ENCODE measurements at regions not wholly inside any gene's neighbourhood (a gene's known extent, or its start where the extent isn't known, plus 50 kb on each side); places are given as distances from the start of the nearest gene placed in this dataset.

DNA sequence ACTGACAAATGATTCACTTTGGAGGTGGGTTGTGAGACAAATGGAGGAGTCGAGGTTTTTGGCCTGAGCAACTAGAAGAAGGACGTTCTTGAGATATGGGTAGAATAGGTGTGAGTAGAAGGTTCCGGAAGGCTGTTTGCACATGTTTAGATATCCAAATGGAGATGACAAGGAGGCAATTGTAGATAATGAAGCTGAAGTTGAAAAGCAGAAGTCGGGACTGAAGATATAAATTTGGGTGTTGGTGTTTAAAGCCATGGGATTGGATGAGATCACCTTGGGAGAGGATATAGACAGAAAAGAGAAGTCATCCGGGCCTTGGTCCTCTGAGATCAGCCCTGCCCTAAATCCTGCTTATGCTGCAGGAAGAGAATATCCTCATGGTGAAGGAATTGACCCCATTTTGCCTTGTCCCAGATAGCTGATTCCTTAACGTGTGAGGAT lies 75.5 kb upstream of the CD44 start (continued):
- TF ChIP-seq, protein P1, sequence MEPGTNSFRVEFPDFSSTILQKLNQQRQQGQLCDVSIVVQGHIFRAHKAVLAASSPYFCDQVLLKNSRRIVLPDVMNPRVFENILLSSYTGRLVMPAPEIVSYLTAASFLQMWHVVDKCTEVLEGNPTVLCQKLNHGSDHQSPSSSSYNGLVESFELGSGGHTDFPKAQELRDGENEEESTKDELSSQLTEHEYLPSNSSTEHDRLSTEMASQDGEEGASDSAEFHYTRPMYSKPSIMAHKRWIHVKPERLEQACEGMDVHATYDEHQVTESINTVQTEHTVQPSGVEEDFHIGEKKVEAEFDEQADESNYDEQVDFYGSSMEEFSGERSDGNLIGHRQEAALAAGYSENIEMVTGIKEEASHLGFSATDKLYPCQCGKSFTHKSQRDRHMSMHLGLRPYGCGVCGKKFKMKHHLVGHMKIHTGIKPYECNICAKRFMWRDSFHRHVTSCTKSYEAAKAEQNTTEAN (CRISPR knock-in tag; IDR thresholded peaks at IDR 0.05) = no peak
- TF ChIP-seq, protein P2, sequence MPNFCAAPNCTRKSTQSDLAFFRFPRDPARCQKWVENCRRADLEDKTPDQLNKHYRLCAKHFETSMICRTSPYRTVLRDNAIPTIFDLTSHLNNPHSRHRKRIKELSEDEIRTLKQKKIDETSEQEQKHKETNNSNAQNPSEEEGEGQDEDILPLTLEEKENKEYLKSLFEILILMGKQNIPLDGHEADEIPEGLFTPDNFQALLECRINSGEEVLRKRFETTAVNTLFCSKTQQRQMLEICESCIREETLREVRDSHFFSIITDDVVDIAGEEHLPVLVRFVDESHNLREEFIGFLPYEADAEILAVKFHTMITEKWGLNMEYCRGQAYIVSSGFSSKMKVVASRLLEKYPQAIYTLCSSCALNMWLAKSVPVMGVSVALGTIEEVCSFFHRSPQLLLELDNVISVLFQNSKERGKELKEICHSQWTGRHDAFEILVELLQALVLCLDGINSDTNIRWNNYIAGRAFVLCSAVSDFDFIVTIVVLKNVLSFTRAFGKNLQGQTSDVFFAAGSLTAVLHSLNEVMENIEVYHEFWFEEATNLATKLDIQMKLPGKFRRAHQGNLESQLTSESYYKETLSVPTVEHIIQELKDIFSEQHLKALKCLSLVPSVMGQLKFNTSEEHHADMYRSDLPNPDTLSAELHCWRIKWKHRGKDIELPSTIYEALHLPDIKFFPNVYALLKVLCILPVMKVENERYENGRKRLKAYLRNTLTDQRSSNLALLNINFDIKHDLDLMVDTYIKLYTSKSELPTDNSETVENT (CRISPR knock-in tag; IDR thresholded peaks at IDR 0.05) = no peak
- TF ChIP-seq ZEB2 (IDR thresholded peaks at IDR 0.05) (peak; percentile 89), SIN3A (IDR thresholded peaks at IDR 0.05; ENCODE audit: borderline replicate concordance in 2 of 2, control insufficient read depth in 1 of 2, low read depth in 2 of 2, low read length in 2 of 2) (no peak), ZNF175 (CRISPR knock-in tag; IDR thresholded peaks at IDR 0.05; ENCODE audit: low read depth) (peak; percentile 74; the same call in 1 of the 2 replicates), HDAC3 (IDR thresholded peaks at IDR 0.05; ENCODE audit: borderline replicate concordance, partially characterized antibody) (no peak), FOS (IDR thresholded peaks at IDR 0.05; ENCODE audit: extremely low read depth, insufficient read length) (no peak), FOXA1 (IDR thresholded peaks at IDR 0.05; ENCODE audit: borderline replicate concordance) (no peak), HNRNPK (IDR thresholded peaks at IDR 0.05; ENCODE audit: low read depth, low read length, poor library complexity, severe bottlenecking) (no peak), ZFP36 (IDR thresholded peaks at IDR 0.05; ENCODE audit: low read depth, low read length, partially characterized antibody) (no peak), L3MBTL2 (IDR thresholded peaks at IDR 0.05) (peak; percentile 79), HNRNPH1 (optimal IDR thresholded peaks at IDR 0.05; ENCODE audit: low read depth, low read length) (no peak), ZNF699 (CRISPR knock-in tag; IDR thresholded peaks at IDR 0.05; ENCODE audit: insufficient replicate concordance) (no peak), NR2F6 (CRISPR knock-in tag; IDR thresholded peaks at IDR 0.05) (no peak), CBX8 (IDR thresholded peaks at IDR 0.05; ENCODE audit: borderline replicate concordance, extremely low read depth, low read depth, low read length, poor library complexity, severe bottlenecking) (no peak)
- TF ChIP-seq, protein P3, sequence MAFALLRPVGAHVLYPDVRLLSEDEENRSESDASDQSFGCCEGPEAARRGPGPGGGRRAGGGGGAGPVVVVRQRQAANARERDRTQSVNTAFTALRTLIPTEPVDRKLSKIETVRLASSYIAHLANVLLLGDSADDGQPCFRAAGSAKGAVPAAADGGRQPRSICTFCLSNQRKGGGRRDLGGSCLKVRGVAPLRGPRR (CRISPR knock-in tag; IDR thresholded peaks at IDR 0.05) = no peak
- TF ChIP-seq, protein P4, sequence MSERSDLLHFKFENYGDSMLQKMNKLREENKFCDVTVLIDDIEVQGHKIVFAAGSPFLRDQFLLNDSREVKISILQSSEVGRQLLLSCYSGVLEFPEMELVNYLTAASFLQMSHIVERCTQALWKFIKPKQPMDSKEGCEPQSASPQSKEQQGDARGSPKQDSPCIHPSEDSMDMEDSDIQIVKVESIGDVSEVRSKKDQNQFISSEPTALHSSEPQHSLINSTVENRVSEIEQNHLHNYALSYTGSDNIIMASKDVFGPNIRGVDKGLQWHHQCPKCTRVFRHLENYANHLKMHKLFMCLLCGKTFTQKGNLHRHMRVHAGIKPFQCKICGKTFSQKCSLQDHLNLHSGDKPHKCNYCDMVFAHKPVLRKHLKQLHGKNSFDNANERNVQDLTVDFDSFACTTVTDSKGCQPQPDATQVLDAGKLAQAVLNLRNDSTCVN (CRISPR knock-in tag; IDR thresholded peaks at IDR 0.05) = no peak
- TF ChIP-seq, protein P5, sequence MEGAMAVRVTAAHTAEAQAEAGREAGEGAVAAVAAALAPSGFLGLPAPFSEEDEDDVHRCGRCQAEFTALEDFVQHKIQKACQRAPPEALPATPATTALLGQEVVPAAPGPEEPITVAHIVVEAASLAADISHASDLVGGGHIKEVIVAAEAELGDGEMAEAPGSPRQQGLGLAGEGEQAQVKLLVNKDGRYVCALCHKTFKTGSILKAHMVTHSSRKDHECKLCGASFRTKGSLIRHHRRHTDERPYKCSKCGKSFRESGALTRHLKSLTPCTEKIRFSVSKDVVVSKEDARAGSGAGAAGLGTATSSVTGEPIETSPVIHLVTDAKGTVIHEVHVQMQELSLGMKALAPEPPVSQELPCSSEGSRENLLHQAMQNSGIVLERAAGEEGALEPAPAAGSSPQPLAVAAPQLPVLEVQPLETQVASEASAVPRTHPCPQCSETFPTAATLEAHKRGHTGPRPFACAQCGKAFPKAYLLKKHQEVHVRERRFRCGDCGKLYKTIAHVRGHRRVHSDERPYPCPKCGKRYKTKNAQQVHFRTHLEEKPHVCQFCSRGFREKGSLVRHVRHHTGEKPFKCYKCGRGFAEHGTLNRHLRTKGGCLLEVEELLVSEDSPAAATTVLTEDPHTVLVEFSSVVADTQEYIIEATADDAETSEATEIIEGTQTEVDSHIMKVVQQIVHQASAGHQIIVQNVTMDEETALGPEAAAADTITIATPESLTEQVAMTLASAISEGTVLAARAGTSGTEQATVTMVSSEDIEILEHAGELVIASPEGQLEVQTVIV (CRISPR knock-in tag; IDR thresholded peaks at IDR 0.05; ENCODE audit: borderline replicate concordance) = no peak
- TF ChIP-seq, protein P6, sequence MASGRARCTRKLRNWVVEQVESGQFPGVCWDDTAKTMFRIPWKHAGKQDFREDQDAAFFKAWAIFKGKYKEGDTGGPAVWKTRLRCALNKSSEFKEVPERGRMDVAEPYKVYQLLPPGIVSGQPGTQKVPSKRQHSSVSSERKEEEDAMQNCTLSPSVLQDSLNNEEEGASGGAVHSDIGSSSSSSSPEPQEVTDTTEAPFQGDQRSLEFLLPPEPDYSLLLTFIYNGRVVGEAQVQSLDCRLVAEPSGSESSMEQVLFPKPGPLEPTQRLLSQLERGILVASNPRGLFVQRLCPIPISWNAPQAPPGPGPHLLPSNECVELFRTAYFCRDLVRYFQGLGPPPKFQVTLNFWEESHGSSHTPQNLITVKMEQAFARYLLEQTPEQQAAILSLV (tag; IDR thresholded peaks at IDR 0.05) = 0 out of 2 replicates have a peak, but pooled peaks have one; percentile 20
